KMS-11 (cell line): ENCODE measurements at regions not wholly inside any gene's neighbourhood (a gene's known extent, or its start where the extent isn't known, plus 50 kb on each side); places are given as distances from the start of the nearest gene placed in this dataset.

ENCODE experiments used
- H2AFZ ChIP-seq: fragments of 200-600 bp; sonication (generic); 2 replicates; pipeline ENCODE4 v1.6.1; 2016; ENCODE audit warnings: antibody characterized with exemption, mixed run types, low read depth
- H3K27ac ChIP-seq: fragments of 200-600 bp; sonication (generic); 2 replicates; pipeline ENCODE4 v1.6.1; 2016; ENCODE audit warnings: mild to moderate bottlenecking, mixed run types
- H3K27me3 ChIP-seq: fragments of 200-600 bp; sonication (generic); 2 replicates; pipeline ENCODE4 v1.6.1; 2017; ENCODE audit warnings: mild to moderate bottlenecking, low read depth, mixed run types, moderate library complexity; ENCODE audit not compliant: insufficient read depth
- H3K36me3 ChIP-seq: fragments of 200-600 bp; sonication (generic); 2 replicates; pipeline ENCODE4 v1.6.1; 2017; ENCODE audit warnings: mild to moderate bottlenecking, mixed run types; ENCODE audit not compliant: insufficient read depth
- H3K4me1 ChIP-seq: fragments of 200-600 bp; sonication (generic); 2 replicates; pipeline ENCODE4 v1.6.1; 2016; ENCODE audit warnings: mild to moderate bottlenecking, low read depth, mixed run types; ENCODE audit not compliant: poor library complexity, severe bottlenecking
- H3K4me2 ChIP-seq: fragments of 200-600 bp; sonication (generic); 2 replicates; pipeline ENCODE4 v1.7.0; 2016; ENCODE audit warnings: mild to moderate bottlenecking, mixed run types
- H3K4me3 ChIP-seq: fragments of 200-600 bp; sonication (generic); IDR thresholded peaks from 2 replicates; pipeline ENCODE4 v1.6.1; 2017; ENCODE audit warnings: low read depth, low read length, mixed read lengths; ENCODE audit not compliant: insufficient read depth
- H3K79me2 ChIP-seq: fragments of 200-600 bp; sonication (generic); 2 replicates; pipeline ENCODE4 v1.6.1; 2016; ENCODE audit warnings: low read depth, mixed run types; ENCODE audit not compliant: insufficient read depth
- H3K9ac ChIP-seq: fragments of 200-600 bp; sonication (generic); 2 replicates; pipeline ENCODE4 v1.6.1; 2016; ENCODE audit warnings: mild to moderate bottlenecking, mixed run types
- H4K20me1 ChIP-seq: fragments of 200-600 bp; sonication (generic); 2 replicates; pipeline ENCODE4 v1.6.1; 2016; ENCODE audit warnings: mild to moderate bottlenecking, mixed run types; ENCODE audit not compliant: insufficient read depth
- TF ChIP-seq, protein P1 (sequence below): fragments of 200-600 bp; sonication (generic); conservative IDR thresholded peaks from 2 replicates; pipeline ENCODE4 v1.6.1; 2017; ENCODE audit warnings: low read depth, mild to moderate bottlenecking, antibody characterized with exemption, low read length, moderate library complexity, mixed read lengths

- Histone ChIP-seq H3K27ac (no peak overlapping the region), H3K4me2 (no peak overlapping the region), H3K36me3 (no peaks in the 10 kb centered on the region), H3K9ac (no peak overlapping the region), H3K79me2 (no peaks in the 10 kb centered on the region), H4K20me1 (no peaks in the 10 kb centered on the region), H2AFZ (no peak overlapping the region), H3K4me1 (no peaks in the 10 kb centered on the region), H3K27me3 (no peaks in the 10 kb centered on the region), H3K4me3 (no peak overlapping the region)
- TF ChIP-seq, protein P1, sequence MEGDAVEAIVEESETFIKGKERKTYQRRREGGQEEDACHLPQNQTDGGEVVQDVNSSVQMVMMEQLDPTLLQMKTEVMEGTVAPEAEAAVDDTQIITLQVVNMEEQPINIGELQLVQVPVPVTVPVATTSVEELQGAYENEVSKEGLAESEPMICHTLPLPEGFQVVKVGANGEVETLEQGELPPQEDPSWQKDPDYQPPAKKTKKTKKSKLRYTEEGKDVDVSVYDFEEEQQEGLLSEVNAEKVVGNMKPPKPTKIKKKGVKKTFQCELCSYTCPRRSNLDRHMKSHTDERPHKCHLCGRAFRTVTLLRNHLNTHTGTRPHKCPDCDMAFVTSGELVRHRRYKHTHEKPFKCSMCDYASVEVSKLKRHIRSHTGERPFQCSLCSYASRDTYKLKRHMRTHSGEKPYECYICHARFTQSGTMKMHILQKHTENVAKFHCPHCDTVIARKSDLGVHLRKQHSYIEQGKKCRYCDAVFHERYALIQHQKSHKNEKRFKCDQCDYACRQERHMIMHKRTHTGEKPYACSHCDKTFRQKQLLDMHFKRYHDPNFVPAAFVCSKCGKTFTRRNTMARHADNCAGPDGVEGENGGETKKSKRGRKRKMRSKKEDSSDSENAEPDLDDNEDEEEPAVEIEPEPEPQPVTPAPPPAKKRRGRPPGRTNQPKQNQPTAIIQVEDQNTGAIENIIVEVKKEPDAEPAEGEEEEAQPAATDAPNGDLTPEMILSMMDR, result no peak
These were observed 152.3 kb upstream of the ZNF516 start for GRCh38 chr18:76647322-76647721.

GRCh38 chr18:76644580-76644979 is 149.5 kb upstream of the ZNF516 start:
- no peaks in the 10 kb centered on the region for H4K20me1 ChIP-seq
- no peak overlapping the region for H3K27ac ChIP-seq
- H3K9ac ChIP-seq, result no peak overlapping the region
- H3K4me3 ChIP-seq, result no peak overlapping the region
- no peak overlapping the region for H2AFZ ChIP-seq
- H3K36me3 ChIP-seq, result no peaks in the 10 kb centered on the region
- no peaks in the 10 kb centered on the region for H3K79me2 ChIP-seq
- H3K4me1 ChIP-seq, result no peaks in the 10 kb centered on the region
- TF ChIP-seq, protein P1, result no peak
- no peaks in the 10 kb centered on the region for H3K27me3 ChIP-seq
- H3K4me2 ChIP-seq, result no peak overlapping the region

- Histone ChIP-seq H3K79me2 (no peaks in the 10 kb centered on the region), H2AFZ (no peak overlapping the region), H3K27me3 (no peaks in the 10 kb centered on the region), H3K9ac (no peak overlapping the region), H3K27ac (no peak overlapping the region), H3K4me3 (no peak overlapping the region), H3K4me1 (no peaks in the 10 kb centered on the region), H3K4me2 (no peak overlapping the region), H3K36me3 (no peaks in the 10 kb centered on the region), H4K20me1 (no peaks in the 10 kb centered on the region)
- TF ChIP-seq, protein P1, result no peak
These were observed 149.0 kb upstream of the ZNF516 start for GRCh38 chr18:76643996-76644395.

- Histone ChIP-seq H3K4me2 (no peak overlapping the region), H3K4me3 (no peak overlapping the region), H3K79me2 (no peaks in the 10 kb centered on the region), H3K27ac (no peak overlapping the region), H3K36me3 (no peaks in the 10 kb centered on the region), H3K9ac (no peak overlapping the region), H2AFZ (no peak overlapping the region), H3K4me1 (no peaks in the 10 kb centered on the region), H4K20me1 (no peaks in the 10 kb centered on the region), H3K27me3 (no peaks in the 10 kb centered on the region)
- TF ChIP-seq, protein P1, result no peak
These were observed 148.2 kb upstream of the ZNF516 start for GRCh38 chr18:76643199-76643598.
